H9 (cell line): ENCODE measurements at regions not wholly inside any gene's neighbourhood (a gene's known extent, or its start where the extent isn't known, plus 50 kb on each side); places are given as distances from the start of the nearest gene placed in this dataset.

Source experiments
- DNase-seq: peaks from one replicate; pipeline ENCODE4 v3.0.0-alpha.2; 2017
- H2AFZ ChIP-seq: one replicate; pipeline ENCODE4 v1.6.1; 2013; ENCODE audit warnings: mild to moderate bottlenecking, low read length, control low read depth, moderate library complexity
- H2AK5ac ChIP-seq: 2 replicates; pipeline ENCODE4 v1.6.1; 2013; ENCODE audit warnings: low read length, control low read depth, mixed read lengths; ENCODE audit not compliant: insufficient read length
- H2BK120ac ChIP-seq: one replicate; pipeline ENCODE4 v1.6.1; 2013; ENCODE audit warnings: low read depth, mild to moderate bottlenecking, low read length, control low read depth, inconsistent platforms; ENCODE audit not compliant: poor library complexity, severe bottlenecking
- H2BK12ac ChIP-seq: 2 replicates; pipeline ENCODE4 v1.6.1; 2013; ENCODE audit warnings: low read length, control low read depth, mixed read lengths, low read depth; ENCODE audit not compliant: insufficient read length
- H2BK15ac ChIP-seq: 2 replicates; pipeline ENCODE4 v1.6.1; 2013; ENCODE audit warnings: low read depth, low read length, control low read depth
- H2BK20ac ChIP-seq: one replicate; pipeline ENCODE4 v1.6.1; 2013; ENCODE audit warnings: low read depth, mild to moderate bottlenecking, low read length, control low read depth, inconsistent platforms; ENCODE audit not compliant: poor library complexity, severe bottlenecking
- H2BK5ac ChIP-seq: 2 replicates; pipeline ENCODE4 v1.6.1; 2013; ENCODE audit warnings: low read length, control low read depth, mixed read lengths; ENCODE audit not compliant: insufficient read length
- H3K14ac ChIP-seq: 2 replicates; pipeline ENCODE4 v1.6.1; 2013; ENCODE audit warnings: low read length, control low read depth; ENCODE audit not compliant: insufficient read depth
- H3K18ac ChIP-seq: 2 replicates; pipeline ENCODE4 v1.6.1; 2013; ENCODE audit warnings: low read depth, mild to moderate bottlenecking, mixed read lengths, low read length, control low read depth; ENCODE audit not compliant: insufficient read length
- H3K23ac ChIP-seq: 2 replicates; pipeline ENCODE4 v1.6.1; 2013; ENCODE audit warnings: low read length, control low read depth, mixed read lengths, low read depth; ENCODE audit not compliant: insufficient read length
- H3K23me2 ChIP-seq: 2 replicates; pipeline ENCODE4 v1.6.1; 2013; ENCODE audit warnings: low read depth, mild to moderate bottlenecking, mixed read lengths, low read length, control low read depth; ENCODE audit not compliant: insufficient read length, poor library complexity, severe bottlenecking
- H3K27ac ChIP-seq: 2 replicates; pipeline ENCODE4 v1.5.1; 2013; ENCODE audit warnings: low read length, control low read depth, mixed read lengths, low read depth; ENCODE audit not compliant: insufficient read length
- H3K27me3 ChIP-seq: 2 replicates; pipeline ENCODE4 v1.6.1; 2013; ENCODE audit warnings: low read length, control low read depth, inconsistent platforms; ENCODE audit not compliant: insufficient read depth
- H3K4ac ChIP-seq: 2 replicates; pipeline ENCODE4 v1.6.1; 2013; ENCODE audit warnings: low read depth, mild to moderate bottlenecking, control low read depth, inconsistent platforms, low read length, moderate library complexity
- H3K4me1 ChIP-seq: 2 replicates; pipeline ENCODE4 v1.6.1; 2013; ENCODE audit warnings: low read length, control low read depth, inconsistent platforms; ENCODE audit not compliant: insufficient read depth
- H3K4me2 ChIP-seq: 2 replicates; pipeline ENCODE4 v1.6.1; 2013; ENCODE audit warnings: low read length, control low read depth, mixed read lengths; ENCODE audit not compliant: insufficient read length, insufficient read depth
- H3K56ac ChIP-seq: 2 replicates; pipeline ENCODE4 v1.6.1; 2013; ENCODE audit warnings: low read depth, mild to moderate bottlenecking, mixed read lengths, low read length, control low read depth; ENCODE audit not compliant: insufficient read length
- H3K79me1 ChIP-seq: 2 replicates; pipeline ENCODE4 v1.6.1; 2013; ENCODE audit warnings: low read depth, mild to moderate bottlenecking, moderate library complexity, low read length, control low read depth, inconsistent platforms; ENCODE audit not compliant: insufficient read depth, poor library complexity, severe bottlenecking
- H3K79me2 ChIP-seq: 2 replicates; pipeline ENCODE4 v1.6.1; 2013; ENCODE audit warnings: low read length, control low read depth, inconsistent platforms; ENCODE audit not compliant: insufficient read depth
- H3K9ac ChIP-seq: 2 replicates; pipeline ENCODE4 v1.6.1; 2013; ENCODE audit warnings: low read length, control low read depth, mixed read lengths; ENCODE audit not compliant: insufficient read length; ENCODE audit errors: extremely low read depth
- H3K9me3 ChIP-seq: one replicate; pipeline ENCODE4 v1.6.1; 2013; ENCODE audit warnings: low read depth, low read length, inconsistent platforms; ENCODE audit not compliant: control insufficient read depth
- H3T11ph ChIP-seq: one replicate; pipeline ENCODE4 v1.6.1; 2013; ENCODE audit warnings: mild to moderate bottlenecking, low read length, control low read depth, inconsistent platforms
- H4K20me1 ChIP-seq: one replicate; pipeline ENCODE4 v1.6.1; 2013; ENCODE audit not compliant: control insufficient read depth, insufficient read length, insufficient read depth
- H4K5ac ChIP-seq: 2 replicates; pipeline ENCODE4 v1.6.1; 2013; ENCODE audit warnings: low read depth, mild to moderate bottlenecking, mixed read lengths, low read length, control low read depth; ENCODE audit not compliant: insufficient read length
- H4K8ac ChIP-seq: replicated peaks from 2 replicates; pipeline ENCODE4 v1.6.1; 2013; ENCODE audit warnings: low read length, control low read depth, mixed read lengths, low read depth; ENCODE audit not compliant: insufficient read length
- H4K91ac ChIP-seq: 2 replicates; pipeline ENCODE4 v1.6.1; 2013; ENCODE audit warnings: low read depth, mild to moderate bottlenecking, moderate library complexity, mixed read lengths, low read length, control low read depth; ENCODE audit not compliant: insufficient read length
- H3K27ac Mint-ChIP-seq, 3 experiments: 2 replicates in 2 of 3; 3 replicates in 1 of 3; pipeline ENCODE4 v1.8.0; 2020 to 2021; ENCODE audit warnings: mixed read lengths in 3 of 3, mild to moderate bottlenecking in 1 of 3, moderate library complexity in 1 of 3
- H3K27me3 Mint-ChIP-seq: 2 replicates; pipeline ENCODE4 v1.8.0; 2021; ENCODE audit warnings: low read depth, mild to moderate bottlenecking, moderate library complexity, mixed read lengths
- H3K36me3 Mint-ChIP-seq, 3 experiments: 2 replicates in 2 of 3; 3 replicates in 1 of 3; pipeline ENCODE4 v1.8.0; 2020 to 2021; ENCODE audit warnings: low read depth in 3 of 3, mixed read lengths in 3 of 3; ENCODE audit not compliant: insufficient read depth in 1 of 3
- H3K4me1 Mint-ChIP-seq, 2 experiments: 2 replicates each; pipeline ENCODE4 v1.8.0; 2020; ENCODE audit warnings: mixed read lengths in 2 of 2
- H3K4me3 Mint-ChIP-seq, 2 experiments: 2 replicates in 1 of 2; 3 replicates in 1 of 2; pipeline ENCODE4 v1.8.0; 2020 to 2021; ENCODE audit warnings: mild to moderate bottlenecking in 2 of 2, mixed read lengths in 2 of 2, moderate library complexity in 1 of 2
- H3K9me3 Mint-ChIP-seq, 2 experiments: 2 replicates in 1 of 2; 3 replicates in 1 of 2; pipeline ENCODE4 v1.8.0; 2020; ENCODE audit warnings: mild to moderate bottlenecking in 2 of 2, mixed read lengths in 2 of 2, moderate library complexity in 1 of 2
- WGBS: extraction: QIAGEN DNeasy Blood & Tissue Kit; methylation state at CpG from one replicate; pipeline ENCODE4 v1.1.7; 2013; ENCODE audit warnings: missing lambda C conversion rate, low lambda C conversion rate, mixed read lengths; ENCODE audit not compliant: insufficient read length; ENCODE audit errors: extremely low coverage; 5-methylcytosine and 5-hydroxymethylcytosine counted together
- TF ChIP-seq, protein P1 (sequence below): fragments of 200-600 bp; sonication (generic); conservative IDR thresholded peaks from 3 replicates; pipeline ENCODE4 v1.8.0; 2021; ENCODE audit warnings: antibody characterized with exemption, mild to moderate bottlenecking

DNA sequence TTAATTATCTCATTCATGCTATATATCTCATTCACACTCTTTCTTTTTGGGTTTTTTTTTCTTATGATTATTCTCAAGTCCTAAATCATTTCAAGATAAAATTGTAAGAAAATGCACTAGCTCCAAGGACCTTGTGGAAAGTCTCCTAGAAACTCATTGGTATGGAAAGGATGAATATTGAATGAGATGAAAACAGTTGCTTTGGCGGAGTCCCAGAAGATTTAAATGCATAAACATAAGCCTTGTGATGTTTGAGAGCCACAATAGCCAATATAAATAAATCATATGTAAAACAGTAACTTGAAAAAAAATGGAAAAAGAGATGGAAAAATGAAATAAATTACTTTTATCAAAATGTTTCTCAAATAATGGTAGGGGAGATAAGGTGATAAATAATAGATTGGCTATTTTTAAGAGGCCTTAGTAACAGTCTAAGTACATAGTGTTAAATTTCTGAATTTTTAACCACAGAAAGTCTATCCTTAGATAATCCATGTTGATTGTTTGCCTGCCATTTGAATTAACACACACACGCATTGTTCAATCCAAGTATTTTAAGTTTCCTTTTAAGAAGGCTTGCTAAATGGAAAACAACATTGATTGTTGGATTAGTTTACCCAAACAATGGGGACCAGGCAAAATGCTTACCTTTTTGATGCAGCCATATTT, 81.1 kb upstream of the CD2AP start:
- H2AFZ ChIP-seq: no peak overlapping the region
- H3K27me3 ChIP-seq: no peaks in the 10 kb centered on the region
- H3K4ac ChIP-seq: no peak overlapping the region
- no peak overlapping the region for H3K56ac ChIP-seq
- no peak for DNase-seq
- Mint-ChIP-seq H3K4me1 (peaks cover 4 to 6% of the 10 kb centered on the region in 2 experiments; a peak in 3 of 4 replicates), H3K4me3 (no peak overlapping the region), H3K9me3 (no peaks in the 10 kb centered on the region; a peak in 1 of 5 replicates), H3K36me3 (no peaks in the 10 kb centered on the region; a peak in 1 of 7 replicates), H3K27ac (no peak overlapping the region), H3K27me3 (no peaks in the 10 kb centered on the region)
- H3K4me2 ChIP-seq: no peak overlapping the region
- no peak overlapping the region for H3K18ac ChIP-seq
- no peaks in the 10 kb centered on the region for H3K79me2 ChIP-seq
- no peaks in the 10 kb centered on the region for H3K4me1 ChIP-seq
- no peak overlapping the region for H2BK12ac ChIP-seq
- H2BK20ac ChIP-seq: no peak overlapping the region
- H4K91ac ChIP-seq: no peak overlapping the region
- no peaks in the 10 kb centered on the region for H3K79me1 ChIP-seq
- no peaks in the 10 kb centered on the region for H4K20me1 ChIP-seq
- no peak overlapping the region for H3T11ph ChIP-seq
- H3K9me3 ChIP-seq: no peaks in the 10 kb centered on the region
- H2BK5ac ChIP-seq: no peak overlapping the region
- H4K5ac ChIP-seq: no peak overlapping the region
- WGBS: no CpG with 5 or more reads among the region's 2 CpGs
- no peak overlapping the region for H3K27ac ChIP-seq
- no peak overlapping the region for H2BK120ac ChIP-seq
- TF ChIP-seq, protein P1, sequence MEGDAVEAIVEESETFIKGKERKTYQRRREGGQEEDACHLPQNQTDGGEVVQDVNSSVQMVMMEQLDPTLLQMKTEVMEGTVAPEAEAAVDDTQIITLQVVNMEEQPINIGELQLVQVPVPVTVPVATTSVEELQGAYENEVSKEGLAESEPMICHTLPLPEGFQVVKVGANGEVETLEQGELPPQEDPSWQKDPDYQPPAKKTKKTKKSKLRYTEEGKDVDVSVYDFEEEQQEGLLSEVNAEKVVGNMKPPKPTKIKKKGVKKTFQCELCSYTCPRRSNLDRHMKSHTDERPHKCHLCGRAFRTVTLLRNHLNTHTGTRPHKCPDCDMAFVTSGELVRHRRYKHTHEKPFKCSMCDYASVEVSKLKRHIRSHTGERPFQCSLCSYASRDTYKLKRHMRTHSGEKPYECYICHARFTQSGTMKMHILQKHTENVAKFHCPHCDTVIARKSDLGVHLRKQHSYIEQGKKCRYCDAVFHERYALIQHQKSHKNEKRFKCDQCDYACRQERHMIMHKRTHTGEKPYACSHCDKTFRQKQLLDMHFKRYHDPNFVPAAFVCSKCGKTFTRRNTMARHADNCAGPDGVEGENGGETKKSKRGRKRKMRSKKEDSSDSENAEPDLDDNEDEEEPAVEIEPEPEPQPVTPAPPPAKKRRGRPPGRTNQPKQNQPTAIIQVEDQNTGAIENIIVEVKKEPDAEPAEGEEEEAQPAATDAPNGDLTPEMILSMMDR: no peak
- H2AK5ac ChIP-seq: no peak overlapping the region
- H3K9ac ChIP-seq: no peak overlapping the region
- no peak overlapping the region for H3K23ac ChIP-seq
- no peak overlapping the region for H3K14ac ChIP-seq
- no peak overlapping the region for H2BK15ac ChIP-seq
- no peak overlapping the region for H4K8ac ChIP-seq
- H3K23me2 ChIP-seq: no peaks in the 10 kb centered on the region
